Endothelial cell of umbilical vein (primary cell): ENCODE measurements at regions not wholly inside any gene's neighbourhood (a gene's known extent, or its start where the extent isn't known, plus 50 kb on each side); places are given as distances from the start of the nearest gene placed in this dataset.
"Not testable (repeated sequence)": the region's sequence is repeated elsewhere in the genome, so short reads cannot be mapped to it uniquely, and the experiment has no call there.

Experiments used
- BruUV-seq: library from RNA; stranded (reverse); fragments of 400-500 nt; replicated peaks from 2 replicates; lab custom pipeline; 2021; lab: Mats Ljungman, UMichigan
- CTCF ChIA-PET: fragments of 300-600, 350-600 bp; sonication (Branson Sonifier 250); formaldehyde crosslinking; loops from one replicate; lab custom pipeline; 2021; ENCODE audit warnings: antibody characterized with exemption, inconsistent platforms; lab: Charles Lee
- POLR2A ChIA-PET: fragments of 300-600, 350-600 bp; sonication (Branson Sonifier 250); formaldehyde crosslinking; loops from one replicate; lab custom pipeline; 2021; ENCODE audit warnings: antibody characterized with exemption, inconsistent platforms; lab: Charles Lee
- DNase-seq: peaks from one replicate; pipeline ENCODE4 v3.0.0-alpha.2; 2011; ENCODE audit warnings: low read depth, low spot score
- FAIRE-seq: peaks from 2 replicates; lab custom pipeline; 2011; peaks lifted over from hg19 to GRCh38; lab: Jason Lieb, UNC
- H2AFZ ChIP-seq: 2 replicates; pipeline ENCODE4 v1.6.0; 2012; ENCODE audit warnings: low read depth, low read length, control low read depth, inconsistent platforms
- H3K27ac ChIP-seq: 2 replicates; pipeline ENCODE4 v1.5.1; 2011; ENCODE audit warnings: low read depth, mild to moderate bottlenecking, control low read depth, low read length, moderate library complexity; ENCODE audit not compliant: insufficient read depth
- H3K27me3 ChIP-seq, 2 experiments: 2 replicates each; pipeline versions ENCODE4 v1.6.0 to v1.6.1; 2011; ENCODE audit warnings: low read length in 2 of 2, mixed read lengths in 1 of 2; ENCODE audit not compliant: control insufficient read depth in 2 of 2, insufficient read depth in 2 of 2
- H3K36me3 ChIP-seq, 2 experiments: 2 replicates in 1 of 2; 3 replicates in 1 of 2; pipeline ENCODE4 v1.5.1; 2011; ENCODE audit warnings: low read length in 2 of 2, mild to moderate bottlenecking in 1 of 2, moderate library complexity in 1 of 2; ENCODE audit not compliant: control insufficient read depth in 2 of 2, insufficient read depth in 2 of 2; ENCODE audit errors: extremely low read depth in 1 of 2
- H3K4me1 ChIP-seq: 3 replicates; pipeline ENCODE4 v1.5.1; 2011; ENCODE audit warnings: mild to moderate bottlenecking, low read length; ENCODE audit not compliant: control insufficient read depth, insufficient read depth; ENCODE audit errors: extremely low read depth
- H3K4me2 ChIP-seq: 2 replicates; pipeline ENCODE4 v1.6.1; 2011; ENCODE audit warnings: low read length, control low read depth, mixed read lengths; ENCODE audit not compliant: insufficient read depth
- H3K4me3 ChIP-seq, 3 experiments: fragments of 200-600 bp in 1 of 3; sonication (generic), shearing (Covaris generic) in 1 of 3; replicated peaks in 1 of 3; 2 replicates each; pipeline ENCODE4 v1.5.1; 2011 to 2016; ENCODE audit warnings: control low read depth in 3 of 3, low read length in 3 of 3, mild to moderate bottlenecking in 2 of 3, inconsistent platforms in 1 of 3, low read depth in 1 of 3, moderate library complexity in 1 of 3; ENCODE audit not compliant: insufficient read depth in 1 of 3
- H3K79me2 ChIP-seq: 2 replicates; pipeline ENCODE4 v1.6.0; 2012; ENCODE audit warnings: low read length, inconsistent platforms; ENCODE audit not compliant: control insufficient read depth, insufficient read depth
- H3K9ac ChIP-seq: replicated peaks from 2 replicates; pipeline ENCODE3; 2011; ENCODE audit warnings: low read length, control low read depth; ENCODE audit not compliant: insufficient read depth; ENCODE audit errors: extremely low read depth
- H3K9me1 ChIP-seq: replicated peaks from 3 replicates; pipeline ENCODE4 v1.6.0; 2011; ENCODE audit warnings: mild to moderate bottlenecking, low read length; ENCODE audit not compliant: control insufficient read depth, insufficient read depth; ENCODE audit errors: extremely low read depth
- H3K9me3 ChIP-seq: replicated peaks from 2 replicates; pipeline ENCODE4 v1.5.1; 2012; ENCODE audit warnings: low read length, inconsistent platforms; ENCODE audit not compliant: control insufficient read depth, insufficient read depth
- H4K20me1 ChIP-seq: replicated peaks from 2 replicates; pipeline ENCODE3; 2011; ENCODE audit warnings: mild to moderate bottlenecking, low read length; ENCODE audit not compliant: control insufficient read depth, insufficient read depth; ENCODE audit errors: extremely low read depth
- EZH2 ChIP-seq: IDR thresholded peaks from 2 replicates; pipeline ENCODE4 v1.6.1; 2012; ENCODE audit warnings: borderline replicate concordance, low read depth, mild to moderate bottlenecking, moderate library complexity, low read length, inconsistent platforms; ENCODE audit not compliant: severe bottlenecking
- FOS ChIP-seq: IDR thresholded peaks from 2 replicates; pipeline ENCODE4 v1.6.1; 2011; ENCODE audit warnings: mild to moderate bottlenecking, low read length, moderate library complexity, borderline replicate concordance; ENCODE audit not compliant: insufficient read depth
- GATA2 ChIP-seq: IDR thresholded peaks from 2 replicates; pipeline ENCODE4 v1.7.0; 2011; ENCODE audit warnings: low read depth, mild to moderate bottlenecking, moderate library complexity, mixed read lengths, low read length; ENCODE audit not compliant: insufficient read length, insufficient read depth
- JUN ChIP-seq: IDR thresholded peaks from 2 replicates; pipeline ENCODE4 v1.6.1; 2011; ENCODE audit warnings: borderline replicate concordance, low read depth; ENCODE audit not compliant: insufficient read length, insufficient read depth
- MAX ChIP-seq: IDR thresholded peaks from 2 replicates; pipeline ENCODE4 v1.6.1; 2011; ENCODE audit not compliant: insufficient read depth, insufficient read length
- POLR2A ChIP-seq: IDR thresholded peaks from 2 replicates; pipeline ENCODE4 v1.6.1; 2012; ENCODE audit warnings: low read depth, mild to moderate bottlenecking, control low read depth, low read length
- POLR2AphosphoS5 ChIP-seq: IDR thresholded peaks from 2 replicates; pipeline ENCODE4 v1.6.1; 2012; ENCODE audit warnings: low read depth, mild to moderate bottlenecking, control low read depth, low read length, moderate library complexity; ENCODE audit not compliant: insufficient read depth
- dilution Hi-C: fragments of 300-500 bp; cut with MboI; formaldehyde crosslinking; loops from one replicate; pipeline ENCODE4 v1.15.0; 2019; ENCODE audit warnings: low sequenced_read_pairs; ENCODE audit not compliant: extremely low pct_ligation_motif_present
- intact Hi-C: fragments of 100-400 bp; cut with micrococcal nuclease; formaldehyde crosslinking; loops from one replicate; pipeline ENCODE4 v1.10.0; 2022
- TF ChIP-seq, protein P1 (sequence below), 2 donors: IDR thresholded peaks; 1 replicate in 1 of 2; 2 replicates in 1 of 2; pipeline ENCODE4 v1.5.1; 2011; ENCODE audit warnings: low read length in 2 of 2, mild to moderate bottlenecking in 2 of 2, moderate library complexity in 2 of 2, control low read depth in 1 of 2, inconsistent platforms in 1 of 2, low read depth in 1 of 2; ENCODE audit not compliant: insufficient read depth in 1 of 2; ENCODE audit errors: extremely low read depth in 1 of 2

GRCh38 chr10:109595356-109595755 is 328.0 kb downstream of the XPNPEP1 start:
- H3K4me2 ChIP-seq, H3K9me3 ChIP-seq, intact Hi-C loops, BruUV-seq, H2AFZ ChIP-seq, H4K20me1 ChIP-seq, CTCF ChIA-PET, H3K9me1 ChIP-seq, POLR2A ChIA-PET, H3K9ac ChIP-seq, FAIRE-seq, DNase-seq, H3K27ac ChIP-seq, H3K4me3 ChIP-seq, H3K4me1 ChIP-seq, dilution Hi-C loops, H3K79me2 ChIP-seq, H3K27me3 ChIP-seq, H3K36me3 ChIP-seq: not testable (repeated sequence)

DNA sequence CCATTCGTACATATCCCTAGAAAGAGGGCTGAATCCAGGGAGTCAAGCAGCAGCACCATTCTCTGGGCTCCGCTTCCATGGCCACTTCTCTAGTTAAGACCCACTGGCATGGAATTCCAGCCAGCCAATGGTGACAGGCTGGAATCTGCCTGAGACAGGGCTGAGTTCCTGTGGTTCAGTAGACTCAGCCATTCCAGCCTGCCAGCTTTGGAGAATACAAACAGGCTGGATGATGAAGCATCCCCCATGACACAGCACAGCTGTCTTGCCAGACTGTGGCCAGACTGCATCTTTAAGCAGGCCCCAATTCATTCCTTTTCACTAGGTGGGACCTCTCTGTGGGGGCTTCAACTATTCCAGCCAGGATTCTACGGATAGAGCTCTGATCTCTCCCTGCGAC is 329.6 kb downstream of the XPNPEP1 start:
- ChIA-PET POLR2A (no interaction called here), CTCF (no interaction called here)
- no peaks in the 10 kb centered on the region for H4K20me1 ChIP-seq
- no peak overlapping the region for H3K4me3 ChIP-seq
- H3K9me3 ChIP-seq, result peaks cover 4% of the 10 kb centered on the region
- no peak for FAIRE-seq
- H3K4me2 ChIP-seq, result no peak overlapping the region
- no peak overlapping the region for H3K9ac ChIP-seq
- H3K4me1 ChIP-seq, result no peaks in the 10 kb centered on the region
- DNase-seq, result no peak
- H3K9me1 ChIP-seq, result no peaks in the 10 kb centered on the region
- no peaks in the 10 kb centered on the region for H3K36me3 ChIP-seq
- H3K79me2 ChIP-seq, result no peaks in the 10 kb centered on the region
- H3K27me3 ChIP-seq, result no peaks in the 10 kb centered on the region
- intact Hi-C loops (no loop called here), dilution Hi-C loops (no loop called here)
- H2AFZ ChIP-seq, result no peak overlapping the region
- no peak for TF ChIP-seq JUN
- no peak for TF ChIP-seq FOS
- no peak for TF ChIP-seq POLR2A
- no peak for TF ChIP-seq EZH2
- TF ChIP-seq, protein P1, sequence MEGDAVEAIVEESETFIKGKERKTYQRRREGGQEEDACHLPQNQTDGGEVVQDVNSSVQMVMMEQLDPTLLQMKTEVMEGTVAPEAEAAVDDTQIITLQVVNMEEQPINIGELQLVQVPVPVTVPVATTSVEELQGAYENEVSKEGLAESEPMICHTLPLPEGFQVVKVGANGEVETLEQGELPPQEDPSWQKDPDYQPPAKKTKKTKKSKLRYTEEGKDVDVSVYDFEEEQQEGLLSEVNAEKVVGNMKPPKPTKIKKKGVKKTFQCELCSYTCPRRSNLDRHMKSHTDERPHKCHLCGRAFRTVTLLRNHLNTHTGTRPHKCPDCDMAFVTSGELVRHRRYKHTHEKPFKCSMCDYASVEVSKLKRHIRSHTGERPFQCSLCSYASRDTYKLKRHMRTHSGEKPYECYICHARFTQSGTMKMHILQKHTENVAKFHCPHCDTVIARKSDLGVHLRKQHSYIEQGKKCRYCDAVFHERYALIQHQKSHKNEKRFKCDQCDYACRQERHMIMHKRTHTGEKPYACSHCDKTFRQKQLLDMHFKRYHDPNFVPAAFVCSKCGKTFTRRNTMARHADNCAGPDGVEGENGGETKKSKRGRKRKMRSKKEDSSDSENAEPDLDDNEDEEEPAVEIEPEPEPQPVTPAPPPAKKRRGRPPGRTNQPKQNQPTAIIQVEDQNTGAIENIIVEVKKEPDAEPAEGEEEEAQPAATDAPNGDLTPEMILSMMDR (IDR thresholded peaks at IDR 0.05; ENCODE audit: extremely low read depth in 1 of 2, insufficient read depth in 1 of 2, low read depth in 1 of 2, low read length in 2 of 2), result no peak
- TF ChIP-seq MAX, result no peak
- TF ChIP-seq GATA2, result no peak
- TF ChIP-seq POLR2AphosphoS5, result no peak
- H3K27ac ChIP-seq, result no peak overlapping the region
- no TSS peak for BruUV-seq
